D341Med (cell line): ENCODE measurements at regions not wholly inside any gene's neighbourhood (a gene's known extent, or its start where the extent isn't known, plus 50 kb on each side); places are given as distances from the start of the nearest gene placed in this dataset.
"Not testable (repeated sequence)": the region's sequence is repeated elsewhere in the genome, so short reads cannot be mapped to it uniquely, and the experiment has no call there.

Experiments
- DNase-seq: peaks from one replicate; pipeline ENCODE4 v3.0.0; 2012; ENCODE audit warnings: low spot score

DNA sequence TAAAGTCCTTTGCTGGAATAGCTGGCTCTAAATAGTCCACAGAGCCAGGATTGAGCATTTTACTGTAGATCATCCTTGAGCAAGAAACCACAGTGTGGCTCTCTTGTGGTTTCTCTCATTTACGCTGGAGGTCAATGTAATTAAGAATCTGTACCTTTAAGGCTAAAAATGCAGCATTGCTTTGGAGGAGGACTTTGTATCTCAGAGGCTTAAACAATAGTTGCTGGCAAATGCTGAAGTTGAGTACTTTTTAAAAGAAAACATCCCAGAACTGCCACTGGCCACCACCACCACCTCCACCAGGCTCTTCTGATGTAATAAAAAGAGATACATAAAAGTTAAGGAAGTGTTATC is 177.3 kb upstream of the ADAMTSL1 start:
- DNase-seq = no peak

DNA sequence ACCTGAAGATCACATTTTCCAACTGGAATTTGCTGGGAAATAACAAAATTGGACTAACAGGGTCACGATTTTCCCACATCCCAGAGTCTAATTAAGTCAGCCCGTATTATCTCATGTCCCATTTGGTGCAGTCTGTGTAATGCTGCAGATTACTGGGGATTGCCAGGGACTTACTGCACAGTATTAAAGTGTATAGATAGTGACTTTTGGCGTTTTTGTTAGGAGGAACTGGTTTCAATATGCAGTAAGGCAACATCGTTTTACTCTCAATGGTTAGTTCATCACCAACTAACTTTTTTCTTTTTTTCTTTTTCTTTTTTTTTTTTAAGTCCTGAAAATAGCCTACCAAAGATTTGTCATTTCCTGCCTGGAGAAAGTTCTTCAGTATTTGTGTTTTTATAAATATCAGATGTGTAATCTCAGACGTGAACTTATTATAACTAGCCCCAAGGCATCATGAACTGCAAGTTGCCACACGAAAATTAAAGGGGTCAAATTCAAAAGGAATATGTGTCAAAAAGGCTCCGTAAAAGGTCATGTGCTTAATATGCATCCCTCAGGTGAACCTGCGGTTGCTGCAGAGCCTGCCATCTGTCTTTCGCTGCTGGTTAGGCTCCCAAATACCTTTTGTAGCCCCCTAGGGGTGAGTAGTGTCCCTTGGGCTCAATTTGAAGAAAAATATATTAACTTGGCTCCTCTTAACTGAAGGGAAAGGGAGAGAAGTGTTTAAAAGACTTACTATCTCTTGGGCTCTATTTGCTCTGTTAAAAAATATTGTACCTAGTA is 176.7 kb upstream of the ADAMTSL1 start:
- peak; percentile 50 for DNase-seq

DNA sequence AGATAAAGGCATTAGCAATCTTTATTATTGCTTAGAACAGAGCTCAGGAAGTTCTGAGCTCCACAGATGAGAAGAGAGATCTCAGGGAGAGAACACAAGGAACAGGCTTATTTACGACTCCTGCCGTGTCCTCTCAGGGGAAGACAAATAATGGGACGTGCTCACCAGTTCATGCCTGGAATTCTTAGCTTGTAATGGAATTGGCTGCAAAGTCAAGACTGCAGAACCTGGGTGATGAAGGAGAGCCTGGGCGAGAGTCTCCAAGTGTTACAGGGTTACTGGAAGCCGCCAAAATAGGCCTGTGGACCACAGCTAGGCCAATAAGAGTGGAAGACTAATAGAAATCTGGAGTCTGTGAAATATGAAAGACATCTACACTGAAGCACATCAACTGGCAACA is 174.5 kb upstream of the ADAMTSL1 start:
- no peak for DNase-seq

DNA sequence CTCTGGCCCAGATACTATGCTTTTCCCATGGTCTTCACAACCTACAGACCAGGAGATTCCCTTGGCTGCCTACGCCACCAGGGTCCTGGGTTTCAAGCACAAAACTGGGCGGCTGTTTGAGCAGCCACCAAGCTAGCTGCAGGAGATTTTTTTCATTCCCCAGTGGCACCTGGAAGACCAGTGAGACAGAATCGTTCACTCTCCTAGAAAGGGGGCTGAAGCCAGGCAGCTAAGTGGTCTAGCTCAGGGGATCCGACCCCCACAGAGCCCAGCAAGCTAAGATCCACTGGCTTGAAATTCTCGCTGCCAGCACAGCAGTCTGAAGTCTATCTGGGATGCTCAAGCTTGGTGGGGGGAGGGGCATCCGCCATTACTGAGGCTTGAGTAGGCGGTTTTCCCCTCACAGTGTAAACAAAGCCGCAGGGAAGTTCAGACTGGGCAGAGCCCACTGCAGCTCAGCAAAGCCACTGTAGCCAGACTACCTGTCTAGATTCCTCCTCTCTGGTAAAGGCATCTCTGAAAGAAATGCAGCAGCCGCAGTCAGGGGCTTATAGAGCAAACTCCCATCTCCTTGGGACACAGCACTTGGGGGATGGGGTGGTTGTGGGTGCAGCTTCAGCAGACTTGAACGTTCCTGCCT is 168.7 kb upstream of the ADAMTSL1 start:
- not testable (repeated sequence) for DNase-seq

DNA sequence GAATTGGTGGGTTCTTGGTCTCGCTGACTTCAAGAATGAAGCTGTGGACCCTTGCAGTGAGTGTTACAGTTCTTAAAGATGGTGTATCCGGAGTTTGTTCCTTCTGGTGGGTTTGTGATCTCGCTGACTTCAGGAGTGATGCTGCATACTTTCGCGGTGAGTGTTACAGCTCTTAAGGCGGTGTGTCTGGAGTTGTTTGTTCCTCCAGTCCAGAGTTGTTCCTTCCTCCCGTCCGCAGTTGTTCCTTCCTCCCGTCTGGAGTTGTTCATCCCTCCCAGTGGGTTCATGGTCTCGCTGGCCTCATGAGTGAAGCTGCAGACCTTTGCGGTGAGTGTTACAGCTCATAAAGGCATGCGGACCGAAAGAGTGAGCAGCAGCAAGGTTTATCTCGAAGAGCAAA is 159.6 kb upstream of the ADAMTSL1 start:
- DNase-seq = no peak

DNA sequence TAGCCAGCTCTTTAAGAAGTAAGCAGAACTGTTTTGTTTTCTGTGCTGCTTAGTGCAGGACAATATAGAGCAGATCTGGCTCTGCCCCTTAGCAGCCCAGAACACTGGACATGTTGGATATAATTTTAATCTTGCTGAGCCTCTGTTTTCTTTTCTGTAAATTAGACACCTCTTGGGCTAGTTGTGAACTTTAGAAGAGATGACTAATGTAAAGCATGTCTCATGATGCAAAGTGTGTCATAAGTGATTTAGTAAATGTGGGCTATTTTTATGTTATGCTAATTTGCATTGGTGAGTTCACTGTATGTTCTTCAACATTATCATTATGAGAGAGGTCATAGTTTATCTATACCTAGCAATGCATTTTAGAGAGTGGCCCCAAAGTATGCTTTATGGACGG is 156.1 kb upstream of the ADAMTSL1 start:
- DNase-seq = no peak

DNA sequence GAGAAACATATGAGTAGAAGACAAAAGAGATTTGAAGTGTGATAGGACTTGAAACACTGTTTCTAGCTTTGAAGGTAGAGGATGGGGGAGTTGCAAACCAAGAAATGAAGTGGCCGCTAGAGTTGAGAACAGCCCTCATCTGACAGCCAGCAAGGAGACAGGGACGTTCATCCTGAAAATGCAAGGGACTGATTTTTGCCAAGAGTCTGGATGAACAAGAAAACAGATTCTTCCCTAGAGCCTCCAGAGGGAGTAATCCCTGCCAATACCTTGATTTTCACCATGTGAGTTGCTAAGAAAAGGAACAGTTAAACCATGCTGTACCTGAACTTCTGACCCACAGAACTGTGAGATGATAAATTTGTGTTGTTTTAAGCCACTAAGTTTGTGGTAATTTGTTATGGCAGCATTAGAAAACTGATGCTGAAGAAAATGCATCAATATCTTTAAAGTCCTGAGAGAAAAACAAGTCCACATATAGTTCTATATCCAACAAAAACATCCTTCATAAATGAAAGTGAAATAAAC is 154.0 kb upstream of the ADAMTSL1 start:
- DNase-seq = no peak

DNA sequence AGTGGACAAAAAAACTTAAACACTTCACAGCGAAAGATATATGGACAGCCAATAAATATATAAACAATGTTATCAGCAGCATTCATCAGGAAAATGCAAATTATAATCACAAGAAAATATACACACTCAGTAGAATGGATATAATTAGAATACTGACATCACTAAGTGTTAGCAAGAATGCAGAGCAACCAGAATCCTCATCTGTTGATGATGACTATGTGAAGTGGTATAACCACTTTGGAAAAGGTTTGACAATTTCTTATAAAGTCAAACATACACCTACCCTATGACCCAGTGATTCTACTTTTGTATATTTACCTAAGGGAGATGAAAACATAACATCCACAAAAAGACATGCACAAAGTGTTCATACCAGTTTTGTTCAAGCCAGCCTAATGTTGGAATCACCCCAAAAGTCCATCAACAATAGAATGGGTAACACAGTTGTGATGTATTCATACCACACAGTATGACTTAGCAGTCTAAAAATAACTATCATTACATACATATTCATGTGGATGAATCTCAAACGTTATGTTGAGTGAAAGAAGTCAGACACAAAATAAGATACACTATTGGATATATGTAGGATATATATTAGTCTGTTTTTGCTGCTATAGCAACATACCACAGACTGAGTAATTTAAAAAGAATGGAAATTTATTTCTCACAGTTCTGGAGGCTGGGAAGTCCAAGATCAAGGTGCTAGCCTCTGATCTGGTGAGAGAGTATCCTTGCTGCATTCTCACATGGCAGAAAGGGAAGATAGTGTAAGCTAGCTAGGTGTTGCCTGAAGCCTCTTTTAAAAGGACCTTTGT is 148.8 kb upstream of the ADAMTSL1 start:
- no peak for DNase-seq

DNA sequence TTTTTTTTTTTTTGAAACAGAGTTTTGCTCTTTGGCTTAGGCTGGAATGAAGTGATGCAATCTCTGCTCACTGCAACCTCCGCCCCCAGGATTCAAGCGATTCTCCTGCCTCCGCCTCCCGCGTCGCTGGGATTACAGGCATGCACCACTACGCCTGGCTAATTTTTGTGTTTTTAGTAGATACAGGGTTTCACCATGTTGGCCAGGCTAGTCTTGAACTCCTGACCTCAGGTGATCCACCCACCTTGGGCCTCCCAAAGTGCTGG is 148.3 kb upstream of the ADAMTSL1 start:
- not testable (repeated sequence) for DNase-seq

DNA sequence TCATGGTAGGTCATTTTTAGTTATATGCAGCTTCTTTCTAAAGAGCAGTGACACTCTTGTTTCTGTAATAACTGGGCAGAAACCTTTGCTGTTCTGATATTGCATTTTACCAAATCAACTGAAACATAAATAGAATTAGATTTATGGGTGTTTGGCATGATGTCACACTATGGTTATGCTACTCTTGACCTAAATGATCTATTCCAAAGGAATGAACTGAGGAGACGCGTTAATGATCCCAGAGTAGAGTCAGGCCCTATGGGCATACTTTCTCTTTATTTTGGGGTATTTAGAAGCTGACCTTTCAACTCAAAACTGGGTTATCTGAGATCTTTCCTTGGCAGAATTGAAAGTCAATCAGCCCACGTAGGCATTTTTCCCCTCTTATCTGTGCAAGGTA is 146.8 kb upstream of the ADAMTSL1 start:
- no peak for DNase-seq

DNA sequence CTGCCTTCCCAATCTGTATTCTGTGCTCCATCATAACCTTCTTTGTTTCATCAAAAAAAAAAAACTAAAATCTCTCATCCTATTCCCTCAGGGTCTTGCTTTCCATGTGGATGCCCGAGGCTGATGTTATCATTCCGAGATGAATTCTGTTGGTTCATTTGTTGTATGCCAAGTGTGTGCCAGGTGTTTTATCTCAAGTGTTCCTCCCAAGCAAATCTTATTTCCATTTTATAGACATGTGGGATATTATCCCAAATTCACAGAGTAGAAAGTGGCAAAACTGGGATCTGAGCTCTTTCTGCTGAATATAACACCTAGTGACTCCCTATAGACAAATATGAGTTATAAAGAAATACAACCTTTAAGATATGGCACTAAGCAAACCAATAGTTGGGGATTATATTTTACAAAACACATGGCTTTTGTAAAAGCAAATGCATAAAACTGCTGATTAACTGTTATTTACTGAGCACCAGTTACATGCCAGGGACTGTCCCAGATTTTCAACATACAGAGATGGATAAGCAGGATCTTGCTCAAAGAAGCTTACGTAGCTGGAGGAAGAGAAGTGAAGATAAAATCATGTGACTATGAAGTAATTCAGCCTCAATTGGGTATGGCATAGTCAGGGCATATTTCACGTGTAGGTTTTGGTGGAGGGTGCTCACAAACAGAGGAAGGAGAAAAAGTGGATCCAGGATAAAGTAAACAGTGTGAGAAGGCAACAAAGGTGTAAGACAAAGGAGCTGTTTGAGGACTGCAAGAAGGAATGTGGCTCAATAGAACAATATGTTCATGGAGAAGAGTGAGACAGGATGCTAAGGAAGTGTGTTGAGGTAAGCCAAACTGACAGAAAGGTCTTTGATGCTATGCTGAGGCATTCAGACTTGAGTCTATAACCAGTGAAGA is 143.3 kb upstream of the ADAMTSL1 start:
- no peak for DNase-seq

DNA sequence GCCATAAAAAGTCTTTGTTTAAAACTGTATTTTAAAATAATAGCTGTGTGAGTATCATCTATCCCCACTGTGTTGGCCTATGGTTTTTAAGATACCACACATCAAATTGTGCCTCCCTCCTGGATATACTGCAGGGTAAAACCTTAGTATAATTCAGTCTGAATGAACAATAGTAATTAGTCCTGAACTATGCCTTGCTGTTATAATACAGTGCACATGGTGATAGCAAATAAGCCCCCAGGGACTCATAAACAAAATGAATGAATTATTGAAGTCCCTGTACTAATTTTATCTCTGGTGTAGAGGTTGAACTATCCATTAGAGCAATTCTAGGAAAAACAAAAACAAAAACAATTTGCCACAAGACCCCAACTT is 142.7 kb upstream of the ADAMTSL1 start:
- no peak for DNase-seq

DNA sequence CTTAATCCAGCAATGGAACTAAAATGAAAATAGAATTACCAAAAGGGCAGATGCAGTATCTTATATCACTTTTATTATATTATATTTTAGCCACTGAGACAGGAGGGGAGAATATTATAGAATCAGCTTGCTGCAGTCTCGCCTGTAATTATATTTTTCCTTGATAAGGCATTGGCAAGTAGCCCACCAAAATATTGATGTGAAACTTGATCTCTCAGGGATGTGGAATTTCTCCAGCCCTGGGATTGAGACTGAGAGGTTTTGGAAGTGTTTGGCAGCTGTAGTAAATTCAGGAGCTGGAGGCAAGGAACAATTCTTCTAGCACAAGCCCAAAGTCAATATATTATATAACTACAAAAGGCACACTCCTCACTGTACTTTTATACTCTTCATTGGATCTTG is 142.1 kb upstream of the ADAMTSL1 start:
- no peak for DNase-seq

DNA sequence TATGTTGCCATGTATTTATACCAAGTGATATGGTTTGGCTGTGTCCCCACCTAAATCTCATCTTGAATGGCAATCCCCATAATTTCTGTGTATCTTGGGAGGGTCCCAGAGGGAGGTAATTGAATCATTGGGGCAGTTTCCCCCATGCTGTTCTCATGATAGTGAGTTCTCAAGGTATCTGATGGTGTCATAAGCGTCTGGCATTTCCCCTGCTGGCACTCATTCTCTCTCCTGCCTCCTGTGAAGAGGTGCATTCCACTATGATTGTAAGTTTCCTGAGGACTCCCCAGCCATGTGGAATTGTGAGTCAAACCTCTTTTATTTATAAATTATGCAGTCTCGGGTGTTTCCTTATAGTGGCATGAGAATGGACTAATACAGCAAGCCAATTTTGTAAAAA is 140.8 kb upstream of the ADAMTSL1 start:
- DNase-seq = no peak

DNA sequence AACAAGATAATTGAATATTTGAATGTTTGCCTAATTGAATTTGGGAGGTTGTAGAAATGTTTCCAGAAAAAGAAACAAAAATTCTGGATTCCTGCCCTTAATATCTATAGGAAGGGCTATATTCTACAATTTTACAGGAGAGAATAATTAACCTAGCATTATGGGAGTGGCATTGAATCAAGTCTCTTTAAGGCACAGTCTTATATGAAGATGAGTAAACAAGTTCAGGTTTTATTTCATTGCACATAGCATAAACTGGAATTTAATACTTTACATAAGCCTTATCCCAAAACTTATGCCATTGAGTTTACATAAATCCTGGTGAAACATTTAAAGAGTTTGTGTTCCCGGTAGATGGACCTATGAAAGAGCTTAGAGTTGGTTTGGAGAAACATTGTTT is 138.1 kb upstream of the ADAMTSL1 start:
- no peak for DNase-seq

DNA sequence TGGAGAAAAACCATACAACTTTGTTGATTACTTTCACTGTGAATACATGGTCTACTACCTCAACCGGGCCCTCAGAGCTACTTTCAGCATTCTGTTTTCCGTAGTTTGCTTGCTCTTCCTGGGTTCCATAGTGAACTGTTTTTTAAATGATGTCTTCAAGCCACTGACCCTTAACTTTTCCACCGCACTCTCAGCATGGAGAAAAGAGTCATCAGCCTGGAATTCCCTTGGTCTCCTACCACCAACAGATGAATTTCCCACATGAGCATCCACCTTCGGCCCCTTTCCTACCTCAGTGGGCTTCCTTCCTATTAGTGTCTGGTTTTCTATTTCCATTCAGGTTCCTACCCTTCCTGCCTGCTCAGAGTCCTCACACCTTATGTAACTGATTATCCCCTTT is 135.9 kb upstream of the ADAMTSL1 start:
- no peak for DNase-seq

DNA sequence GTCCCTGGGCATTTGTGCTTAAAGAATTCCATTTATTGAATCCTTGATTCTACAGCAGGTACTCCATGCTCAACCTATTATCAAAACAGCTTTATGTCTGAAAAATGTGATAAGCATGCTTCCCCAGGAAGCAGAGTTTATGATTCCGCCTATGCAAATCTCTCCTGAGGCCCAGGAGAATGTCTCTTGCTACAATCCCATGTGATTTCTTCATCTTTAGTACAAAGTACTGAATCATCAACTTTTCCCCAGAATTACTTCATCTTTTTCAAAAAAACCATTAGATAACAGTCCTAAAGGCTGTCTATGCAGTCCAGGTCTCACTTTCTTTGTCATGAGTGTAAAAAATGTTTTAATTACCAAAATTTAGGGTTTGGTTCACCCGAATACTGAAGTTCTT is 130.2 kb upstream of the ADAMTSL1 start:
- no peak for DNase-seq

DNA sequence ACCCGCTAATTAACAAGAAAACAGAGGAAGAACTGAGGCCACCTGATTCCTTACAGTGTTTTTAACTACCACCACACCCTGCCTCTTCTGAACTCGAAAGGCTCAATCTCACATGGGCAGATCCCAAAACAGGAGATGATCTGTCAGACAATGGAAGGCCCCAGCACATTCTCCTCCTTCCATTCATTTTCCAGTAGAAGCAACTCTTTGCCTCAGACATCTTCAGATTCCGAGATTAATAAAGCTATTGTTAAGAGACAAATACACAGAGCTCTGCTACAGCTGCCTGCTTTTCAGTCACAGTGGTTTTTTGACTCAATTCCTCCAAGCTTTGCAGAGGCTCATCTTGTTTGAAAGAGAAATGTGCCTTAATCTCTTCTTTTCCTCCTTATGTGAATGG is 127.2 kb upstream of the ADAMTSL1 start:
- no peak for DNase-seq

DNA sequence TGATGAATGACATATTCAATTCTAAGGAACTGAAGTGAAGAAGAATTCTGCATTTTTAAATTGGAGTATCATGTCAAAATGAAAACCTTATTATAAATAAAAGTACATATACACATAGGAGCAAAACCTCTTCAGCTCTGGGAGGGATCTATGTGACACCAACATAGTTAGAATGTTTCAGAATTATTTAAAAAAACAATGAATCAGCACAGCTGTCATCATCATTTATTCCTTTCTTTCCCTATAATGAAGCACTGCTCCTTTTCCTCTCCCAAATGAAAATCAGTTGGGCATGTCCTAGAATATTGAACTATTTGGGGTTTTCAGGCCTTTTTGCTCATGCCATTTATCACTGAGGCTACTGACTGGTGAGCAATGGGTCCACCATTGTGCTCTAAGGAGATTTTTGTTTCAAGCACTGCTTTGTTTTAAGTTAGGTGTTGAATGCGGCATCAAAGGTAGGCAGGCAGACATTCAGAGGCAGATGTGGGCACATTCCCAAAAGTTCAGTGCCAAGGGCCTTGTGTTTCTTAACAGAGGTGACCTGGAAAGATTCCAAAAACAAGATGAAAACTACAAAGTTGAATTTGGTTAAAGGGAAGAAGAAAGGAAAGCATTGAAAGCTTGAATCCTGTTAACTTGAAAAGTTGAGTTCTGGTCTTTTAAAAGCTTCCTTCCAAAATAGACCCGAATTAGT is 126.4 kb upstream of the ADAMTSL1 start:
- no peak for DNase-seq

DNA sequence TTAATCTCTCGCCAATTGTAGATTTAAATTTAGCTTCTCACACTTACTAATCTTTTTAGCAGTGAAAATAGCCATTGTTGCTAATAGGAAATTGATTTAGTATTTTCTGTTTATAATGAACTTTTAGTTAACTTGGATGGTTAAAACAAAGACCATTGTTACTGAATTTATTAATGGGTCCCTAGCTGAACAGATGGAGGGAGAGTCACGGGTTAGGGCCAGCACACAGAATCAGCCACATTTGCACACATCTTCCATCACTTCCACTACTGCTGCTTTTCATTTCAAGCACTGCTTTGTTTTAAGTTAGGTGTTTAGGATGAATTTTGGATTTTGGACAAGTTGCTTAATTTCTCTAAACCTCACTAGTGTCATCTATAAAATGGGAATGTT is 125.9 kb upstream of the ADAMTSL1 start:
- DNase-seq = no peak

DNA sequence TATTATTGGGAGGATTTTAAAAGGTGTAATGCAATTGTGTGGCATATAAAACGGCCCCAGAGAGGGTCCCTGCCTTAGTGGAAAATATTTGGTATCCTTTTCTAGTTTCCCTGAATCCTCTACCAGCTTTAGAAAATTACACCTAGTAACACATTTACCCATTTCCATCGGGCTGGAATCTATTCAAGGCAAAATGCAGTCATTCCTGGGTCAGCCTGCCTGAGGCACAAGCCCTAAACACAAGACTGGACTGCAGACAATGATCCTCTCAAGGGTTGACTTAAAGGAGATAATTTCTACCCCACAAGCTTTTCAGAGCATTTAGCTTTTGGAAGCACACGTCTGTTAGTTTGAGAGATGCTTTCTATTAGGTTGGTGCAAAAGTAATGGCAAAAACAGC is 124.4 kb upstream of the ADAMTSL1 start:
- DNase-seq = no peak

DNA sequence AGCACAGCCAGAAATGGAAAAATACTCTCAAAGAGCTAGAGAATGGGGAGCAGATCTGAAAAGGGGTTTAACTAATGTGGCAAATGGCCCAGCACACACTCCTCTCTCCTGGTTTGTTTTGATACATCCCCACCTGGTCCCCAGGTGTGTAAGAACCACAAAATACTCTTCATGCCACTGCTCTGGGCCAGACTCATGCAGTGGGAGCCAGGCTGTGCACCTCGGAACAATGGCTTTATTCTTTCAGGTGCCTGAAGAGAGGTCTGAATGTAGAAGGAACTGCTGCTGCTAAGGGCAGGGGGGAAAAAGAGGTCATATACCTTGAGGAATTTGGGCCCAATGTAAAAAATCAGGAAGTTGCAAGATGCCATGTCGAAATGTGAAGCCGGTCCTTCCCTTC is 123.9 kb upstream of the ADAMTSL1 start:
- DNase-seq = no peak
